NOMO-1 (cell line): ENCODE measurements at regions not wholly inside any gene's neighbourhood (a gene's known extent, or its start where the extent isn't known, plus 50 kb on each side); places are given as distances from the start of the nearest gene placed in this dataset.

Source experiments
- DNase-seq, 2 experiments: peaks; one replicate each; lab custom pipeline; 2025; ENCODE audit not compliant: unreplicated experiment in 2 of 2; lab: John Stamatoyannopoulos, UW

GRCh38 chr18:28522236-28522635, 345.3 kb upstream of the CDH2 start:
- DNase-seq: no peak

DNA sequence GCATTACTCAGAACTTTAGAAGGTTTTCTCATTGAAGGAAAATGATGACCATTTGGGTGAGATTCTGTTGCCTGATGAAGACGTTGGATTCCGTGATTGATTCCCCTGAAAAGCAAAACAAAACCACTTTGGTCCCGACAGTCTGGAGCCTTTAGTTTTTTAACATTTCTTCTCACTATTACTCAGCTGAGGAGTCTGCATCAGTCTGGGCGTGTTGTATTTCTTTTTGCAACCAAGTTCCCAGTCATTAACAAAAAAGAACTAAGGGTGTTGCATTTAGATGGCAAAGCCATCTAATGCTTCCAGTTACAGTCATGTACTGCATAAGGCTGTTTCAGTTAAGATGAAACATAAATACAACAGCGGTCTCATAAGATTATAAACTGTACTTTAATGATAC, 343.1 kb upstream of the CDH2 start:
- DNase-seq: no peak

GRCh38 chr18:28514699-28515098, 337.8 kb upstream of the CDH2 start:
- DNase-seq: no peak

- peak in 1 of 2 experiments; percentile 17 for DNase-seq
Measured at GRCh38 chr18:28512357-28512756, 335.4 kb upstream of the CDH2 start.

GRCh38 chr18:28511413-28511821, 334.5 kb upstream of the CDH2 start:
- DNase-seq: no peak

- no peak for DNase-seq
Measured at GRCh38 chr18:28510210-28510609, 333.3 kb upstream of the CDH2 start.

- no peak for DNase-seq
Measured at GRCh38 chr18:28504066-28504465, 327.1 kb upstream of the CDH2 start.

- DNase-seq: no peak
Measured at GRCh38 chr18:28494151-28494550, 317.2 kb upstream of the CDH2 start.

GRCh38 chr18:28485918-28486317, 309.0 kb upstream of the CDH2 start:
- DNase-seq: no peak

GRCh38 chr18:28485210-28485801, 308.4 kb upstream of the CDH2 start:
- DNase-seq: no peak

- DNase-seq: no peak
Measured at GRCh38 chr18:28478531-28478930, 301.6 kb upstream of the CDH2 start.

GRCh38 chr18:28476302-28476701, 299.4 kb upstream of the CDH2 start:
- no peak for DNase-seq

DNA sequence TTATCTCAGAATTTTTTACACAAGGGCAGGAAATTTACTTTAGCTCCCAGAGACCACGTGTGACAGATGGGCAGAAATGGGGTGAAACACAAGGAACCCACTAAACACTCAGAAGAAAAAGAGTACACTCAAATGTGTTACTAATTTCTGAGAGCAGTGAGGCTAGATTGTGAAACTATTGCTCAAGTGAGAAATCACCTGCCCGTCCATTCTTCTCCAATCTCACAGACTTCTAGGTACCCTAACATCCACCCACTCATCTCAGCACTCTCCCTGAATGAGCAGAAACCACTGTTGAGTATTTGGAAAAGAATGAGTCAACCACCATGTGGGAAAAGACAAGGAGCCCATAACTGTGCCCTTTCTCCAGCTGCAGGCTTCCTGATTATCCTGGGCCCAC, 293.0 kb upstream of the CDH2 start:
- DNase-seq: no peak

DNA sequence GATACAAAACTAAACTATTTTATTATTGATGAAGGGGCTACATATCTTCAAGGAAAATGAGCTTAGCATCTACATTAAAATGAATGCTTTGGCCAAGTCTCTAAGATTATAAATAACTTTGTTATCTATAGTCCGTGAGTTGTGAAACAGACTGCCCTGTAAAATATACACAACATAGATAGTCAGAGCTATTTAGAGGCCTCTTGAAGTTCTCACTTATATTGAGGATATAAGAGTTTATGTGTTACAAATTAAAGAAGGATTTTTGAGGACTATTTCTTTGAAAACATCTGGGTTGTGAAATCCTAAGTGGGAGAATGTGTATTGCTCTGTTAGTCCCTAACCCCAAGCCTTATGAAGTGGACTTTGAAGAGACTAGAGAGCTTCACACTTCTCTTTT, 292.0 kb upstream of the CDH2 start:
- no peak for DNase-seq

GRCh38 chr18:28466204-28466603, 289.3 kb upstream of the CDH2 start:
- no peak for DNase-seq

DNA sequence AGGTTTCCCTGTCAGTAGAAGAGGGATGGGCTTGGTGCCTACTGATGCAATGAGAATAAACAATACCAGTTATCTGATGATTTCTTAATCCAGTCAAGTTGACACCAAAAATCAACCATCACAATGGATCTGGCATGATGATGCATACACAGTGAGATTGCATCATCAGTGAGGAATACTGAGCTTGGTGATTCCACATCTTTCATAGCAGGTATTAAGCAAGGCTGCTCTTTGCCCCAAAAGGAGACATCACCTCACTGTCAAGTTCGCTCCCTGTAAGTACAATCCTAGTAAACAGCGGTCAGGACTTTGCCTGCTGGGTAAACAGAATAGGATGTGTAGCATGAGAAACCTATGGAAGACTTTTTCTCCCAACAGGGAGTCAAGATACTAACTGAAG, 282.7 kb upstream of the CDH2 start:
- DNase-seq: no peak

DNA sequence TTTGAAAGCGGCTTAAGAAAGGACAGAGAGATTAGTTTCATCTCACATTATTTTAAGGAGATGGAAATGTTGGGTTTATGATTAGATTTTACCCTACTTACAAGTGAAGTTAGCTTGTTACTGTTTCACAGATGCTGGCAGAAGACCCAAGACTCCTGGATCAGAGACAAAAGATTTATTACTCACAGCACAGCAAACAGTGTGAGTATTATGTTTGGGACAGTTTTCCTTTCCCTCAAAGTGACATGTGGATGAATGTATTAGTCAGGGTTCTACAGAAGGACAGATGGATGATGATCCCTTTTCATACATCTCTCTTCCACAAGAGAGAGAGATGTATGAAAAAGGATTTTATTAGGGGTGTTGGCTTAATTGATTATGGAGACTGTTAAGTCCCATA, 281.8 kb upstream of the CDH2 start:
- no peak for DNase-seq

GRCh38 chr18:28457784-28458183, 280.9 kb upstream of the CDH2 start:
- DNase-seq: no peak

DNA sequence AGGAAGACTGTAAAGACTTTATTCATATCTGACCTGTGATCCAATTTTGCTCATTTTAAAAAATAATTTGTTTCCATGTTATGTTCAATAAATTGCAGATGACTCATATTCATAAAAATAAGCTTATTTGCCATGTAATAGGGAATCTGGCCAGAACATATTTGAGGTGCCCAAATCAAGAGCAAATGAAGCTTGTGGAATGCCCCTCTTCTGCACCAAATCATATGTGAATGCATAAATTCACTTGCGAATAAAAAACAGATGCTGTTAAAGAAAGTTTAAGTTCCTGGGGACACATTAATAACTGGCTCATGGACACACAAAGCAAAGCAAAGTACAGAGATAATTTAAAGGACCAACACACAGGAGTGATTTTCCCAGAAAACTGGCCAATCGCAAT, 279.0 kb upstream of the CDH2 start:
- no peak for DNase-seq

- DNase-seq: no peak
Measured at GRCh38 chr18:28439870-28440269, 262.9 kb upstream of the CDH2 start.

GRCh38 chr18:28438381-28438780, 261.5 kb upstream of the CDH2 start:
- no peak for DNase-seq

GRCh38 chr18:28432339-28432738, 255.4 kb upstream of the CDH2 start:
- DNase-seq: no peak

GRCh38 chr18:28425886-28426285, 249.0 kb upstream of the CDH2 start:
- no peak for DNase-seq
